BJ (cell line): ENCODE measurements at regions not wholly inside any gene's neighbourhood (a gene's known extent, or its start where the extent isn't known, plus 50 kb on each side); places are given as distances from the start of the nearest gene placed in this dataset.

ENCODE experiments used
- CTCF ChIA-PET: fragments of 350-600 bp; formaldehyde crosslinking; extraction: SDS; loops from one replicate; lab custom pipeline; 2021; ENCODE audit warnings: antibody characterized with exemption, inconsistent platforms; lab: Yijun Ruan, JAX
- POLR2A ChIA-PET: fragments of 300-600 bp; sonication (Branson Sonifier 250); formaldehyde crosslinking; extraction: SDS; loops from one replicate; lab custom pipeline; 2021; ENCODE audit warnings: antibody characterized with exemption; lab: Charles Lee
- DNase-seq: peaks from one replicate; pipeline ENCODE4 v3.0.0-alpha.2; 2011; ENCODE audit warnings: low read depth
- H3K27me3 ChIP-seq: 2 replicates; pipeline ENCODE4 v1.6.0; 2011; ENCODE audit warnings: low read length; ENCODE audit not compliant: control insufficient read depth, insufficient read depth
- H3K36me3 ChIP-seq: 2 replicates; pipeline ENCODE4 v1.5.1; 2011; ENCODE audit warnings: low read length; ENCODE audit not compliant: control insufficient read depth, insufficient read depth
- H3K4me3 ChIP-seq: 2 replicates; pipeline ENCODE4 v1.5.1; 2011; ENCODE audit warnings: low read depth, mild to moderate bottlenecking, control low read depth, low read length
- CTCF ChIP-seq: IDR thresholded peaks from 2 replicates; pipeline ENCODE4 v1.5.1; 2011; ENCODE audit warnings: low read depth, mild to moderate bottlenecking, control low read depth, inconsistent platforms, low read length, moderate library complexity; ENCODE audit not compliant: insufficient read depth

GRCh38 chr6:63502156-63502555 lies 70.1 kb upstream of the LOC128125822 start:
- no peak overlapping the region for H3K4me3 ChIP-seq
- no peaks in the 10 kb centered on the region for H3K27me3 ChIP-seq
- no peak for DNase-seq
- TF ChIP-seq CTCF, result no peak
- CTCF ChIA-PET, result interaction anchor here (0.8 kb wide), 1 partner anchor 31 kb away, joined by 3 read pairs; no protein-coding TSS in a partner anchor
- POLR2A ChIA-PET, result no interaction called here
- H3K36me3 ChIP-seq, result no peaks in the 10 kb centered on the region

- no peak for TF ChIP-seq CTCF
- Histone ChIP-seq H3K27me3 (no peaks in the 10 kb centered on the region), H3K4me3 (no peak overlapping the region), H3K36me3 (no peaks in the 10 kb centered on the region)
- DNase-seq, result no peak
- ChIA-PET POLR2A (no interaction called here), CTCF (no interaction called here)
Measured at GRCh38 chr6:63503199-63503598, 69.1 kb upstream of the LOC128125822 start.

GRCh38 chr6:63504777-63505384 lies 67.4 kb upstream of the LOC128125822 start:
- DNase-seq, result no peak
- ChIA-PET CTCF (no interaction called here), POLR2A (no interaction called here)
- no peak for TF ChIP-seq CTCF
- H3K27me3 ChIP-seq, result no peaks in the 10 kb centered on the region
- H3K36me3 ChIP-seq, result no peaks in the 10 kb centered on the region
- H3K4me3 ChIP-seq, result no peak overlapping the region

- Histone ChIP-seq H3K36me3 (no peaks in the 10 kb centered on the region), H3K27me3 (no peaks in the 10 kb centered on the region), H3K4me3 (no peak overlapping the region)
- CTCF ChIA-PET, result no interaction called here
- no peak for DNase-seq
- POLR2A ChIA-PET, result no interaction called here
- TF ChIP-seq CTCF, result no peak
Measured at GRCh38 chr6:63507096-63507495, 65.2 kb upstream of the LOC128125822 start.

GRCh38 chr6:63509652-63510352 lies 62.5 kb upstream of the LOC128125822 start:
- no peak for TF ChIP-seq CTCF
- no peak for DNase-seq
- POLR2A ChIA-PET, result no interaction called here

More at GRCh38 chr6:63509652-63510352, 62.5 kb upstream of the LOC128125822 start:
- H3K36me3 ChIP-seq, result no peaks in the 10 kb centered on the region
- H3K4me3 ChIP-seq, result no peak overlapping the region
- CTCF ChIA-PET, result no interaction called here
- no peaks in the 10 kb centered on the region for H3K27me3 ChIP-seq
